ENCODE measurements at regions not wholly inside any gene's neighbourhood (a gene's known extent, or its start where the extent isn't known, plus 50 kb on each side); places are given as distances from the start of the nearest gene placed in this dataset.
"Not testable (repeated sequence)": the region's sequence is repeated elsewhere in the genome, so short reads cannot be mapped to it uniquely, and the experiment has no call there.

GRCh38 chr2:134021830-134022524, 231.9 kb upstream of the MGAT5 start:
- DNase-seq (ENCODE audit: low spot score) = no peak

GRCh38 chr2:134023854-134024253, 230.0 kb upstream of the MGAT5 start:
- no peak for DNase-seq (ENCODE audit: low spot score)

DNA sequence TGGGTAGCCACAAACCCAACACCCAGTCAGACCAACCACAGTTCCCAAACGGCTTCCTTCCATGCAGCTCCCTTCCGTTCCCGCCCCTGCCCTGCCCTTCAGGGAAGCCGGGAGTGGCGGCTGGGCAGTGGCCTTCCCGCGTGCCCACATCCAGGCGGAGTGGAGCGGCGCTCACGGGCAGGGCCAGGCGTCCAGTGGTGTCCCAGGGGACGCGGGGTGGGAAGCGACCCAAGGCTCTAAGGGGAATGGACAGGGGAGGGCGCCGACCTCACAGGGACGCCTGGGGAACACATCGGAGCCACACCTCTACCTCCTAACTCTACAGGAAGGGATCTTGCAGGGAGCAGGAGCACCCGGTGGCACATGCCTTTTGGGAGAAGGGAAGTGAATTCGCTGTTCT, 225.9 kb upstream of the MGAT5 start:
- no peak for DNase-seq (ENCODE audit: low spot score)

GRCh38 chr2:134029418-134029817, 224.5 kb upstream of the MGAT5 start:
- DNase-seq (ENCODE audit: low spot score) = no peak

GRCh38 chr2:134031539-134031938, 222.3 kb upstream of the MGAT5 start:
- no peak for DNase-seq (ENCODE audit: low spot score)

- no peak for DNase-seq (ENCODE audit: low spot score)
Measured at GRCh38 chr2:134035605-134036370, 218.1 kb upstream of the MGAT5 start.

DNA sequence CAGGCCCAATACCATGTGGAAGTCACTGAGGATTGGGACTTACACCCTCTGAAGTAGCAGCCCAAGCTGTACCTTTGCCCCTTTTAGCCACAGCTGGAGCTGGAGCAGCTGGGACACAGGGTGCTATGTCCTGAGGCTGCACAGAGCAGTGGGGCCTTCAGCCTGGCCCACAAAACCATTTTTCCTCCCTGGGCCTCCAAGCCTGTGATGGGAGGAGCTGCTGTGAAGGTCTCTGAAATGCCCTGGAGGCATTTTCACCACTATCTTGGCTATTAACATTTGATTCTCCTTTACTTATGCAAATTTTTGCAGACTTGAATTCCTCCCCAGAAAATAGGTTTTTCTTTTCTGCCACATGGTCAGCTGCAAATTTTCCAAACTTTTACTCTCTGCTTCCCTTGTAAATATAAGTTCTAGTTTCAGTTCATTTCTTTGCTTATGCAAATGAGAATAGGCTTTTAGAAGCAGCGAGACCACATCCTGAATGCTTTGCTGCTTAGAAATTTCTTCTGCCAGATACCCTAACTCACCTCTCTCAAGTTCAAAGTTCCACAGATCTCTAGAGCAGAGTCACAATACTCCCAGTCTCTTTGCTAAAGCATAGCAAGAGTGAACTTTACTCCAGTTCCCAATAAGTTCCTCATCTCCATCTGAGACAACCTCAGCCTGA, 213.8 kb upstream of the MGAT5 start:
- DNase-seq (ENCODE audit: low spot score) = no peak

DNA sequence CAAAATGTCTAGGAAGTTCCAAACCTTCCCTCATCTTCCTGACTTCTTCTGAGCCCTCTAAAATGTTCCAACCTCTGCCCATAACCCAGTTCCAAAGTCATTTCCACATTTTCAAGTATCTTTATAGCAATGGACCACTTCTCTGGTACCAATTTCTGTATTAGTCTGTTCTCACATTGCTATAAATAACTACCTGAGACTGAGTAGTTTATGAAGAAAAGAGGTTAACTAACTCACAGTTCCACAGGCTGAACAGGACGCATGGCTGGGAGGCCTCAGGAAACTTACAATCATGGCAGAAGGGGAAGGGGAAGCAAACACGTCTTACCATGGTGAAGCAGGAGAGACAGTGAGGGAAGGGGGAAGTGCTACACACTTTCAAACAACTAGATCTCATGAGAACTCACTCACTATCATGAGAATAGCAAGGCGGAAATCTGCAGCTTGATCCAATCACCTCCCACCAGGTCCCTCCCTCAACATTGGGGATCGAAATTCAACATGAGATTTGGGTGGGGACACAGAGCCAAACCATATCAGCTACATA, 213.2 kb upstream of the MGAT5 start:
- not testable (repeated sequence) for DNase-seq (ENCODE audit: low spot score)

- no peak for DNase-seq (ENCODE audit: low spot score)
Measured at GRCh38 chr2:134041877-134042276, 212.0 kb upstream of the MGAT5 start.

DNA sequence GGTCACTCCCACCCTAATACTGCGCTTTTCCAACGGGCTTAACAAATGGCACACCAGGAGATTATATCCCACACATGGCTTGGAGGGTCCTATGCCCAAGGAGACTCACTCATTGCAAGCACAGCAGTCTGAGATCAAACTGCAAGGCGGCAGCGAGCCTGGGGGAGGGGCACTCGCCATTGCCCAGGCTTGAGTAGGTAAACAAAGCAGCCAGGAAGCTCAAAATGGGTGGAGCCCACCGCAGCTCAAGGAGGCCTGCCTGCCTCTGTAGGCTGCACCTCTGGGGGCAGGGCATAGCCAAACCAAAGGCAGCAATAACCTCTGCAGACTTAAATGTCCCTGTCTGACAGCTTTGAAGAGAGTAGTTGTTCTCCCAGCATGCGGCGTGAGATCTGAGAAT, 210.8 kb upstream of the MGAT5 start:
- DNase-seq (ENCODE audit: low spot score) = not testable (repeated sequence)

DNA sequence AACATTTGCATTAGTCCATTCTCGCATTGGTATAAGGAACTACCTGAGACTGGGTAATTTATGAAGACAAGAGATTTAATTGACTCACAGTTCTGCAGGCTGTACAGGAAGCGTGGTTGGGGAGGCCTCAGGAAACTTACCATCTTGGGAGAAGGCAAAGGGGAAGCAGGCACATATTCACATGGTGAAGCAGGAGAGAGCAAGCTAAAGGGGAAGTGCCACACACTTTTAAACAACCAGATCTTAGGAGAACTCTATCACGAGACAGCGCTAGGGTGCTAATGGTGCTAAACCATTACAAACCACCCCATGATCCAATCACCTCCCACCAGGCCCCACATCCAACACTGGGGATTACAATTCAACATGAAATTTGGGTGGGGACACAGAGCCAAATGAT, 201.7 kb upstream of the MGAT5 start:
- DNase-seq (ENCODE audit: low spot score) = no peak

GRCh38 chr2:134056173-134056572, 197.7 kb upstream of the MGAT5 start:
- no peak for DNase-seq (ENCODE audit: low spot score)

- not testable (repeated sequence) for DNase-seq (ENCODE audit: low spot score)
Measured at GRCh38 chr2:134061066-134061465, 192.8 kb upstream of the MGAT5 start.

DNA sequence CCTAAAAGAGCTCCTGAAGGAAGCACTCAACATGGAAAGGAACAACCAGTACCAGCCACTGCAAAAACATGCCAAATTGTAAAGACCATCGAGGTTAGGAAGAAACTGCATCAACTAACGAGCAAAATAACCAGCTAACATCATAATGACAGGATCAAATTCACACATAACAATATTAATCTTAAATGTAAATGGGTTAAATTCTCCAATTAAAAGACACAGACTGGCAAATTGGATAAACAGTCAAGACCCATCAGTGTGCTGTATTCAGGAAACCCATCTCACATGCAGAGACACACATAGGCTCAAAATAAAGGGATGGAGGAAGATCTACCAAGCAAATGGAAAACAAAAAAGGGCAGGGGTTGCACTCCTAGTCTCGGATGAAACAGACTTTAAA, 191.6 kb upstream of the MGAT5 start:
- not testable (repeated sequence) for DNase-seq (ENCODE audit: low spot score)

GRCh38 chr2:134063916-134064315, 190.0 kb upstream of the MGAT5 start:
- not testable (repeated sequence) for DNase-seq (ENCODE audit: low spot score)

- DNase-seq (ENCODE audit: low spot score) = no peak
Measured at GRCh38 chr2:134070281-134070741, 183.6 kb upstream of the MGAT5 start.

DNA sequence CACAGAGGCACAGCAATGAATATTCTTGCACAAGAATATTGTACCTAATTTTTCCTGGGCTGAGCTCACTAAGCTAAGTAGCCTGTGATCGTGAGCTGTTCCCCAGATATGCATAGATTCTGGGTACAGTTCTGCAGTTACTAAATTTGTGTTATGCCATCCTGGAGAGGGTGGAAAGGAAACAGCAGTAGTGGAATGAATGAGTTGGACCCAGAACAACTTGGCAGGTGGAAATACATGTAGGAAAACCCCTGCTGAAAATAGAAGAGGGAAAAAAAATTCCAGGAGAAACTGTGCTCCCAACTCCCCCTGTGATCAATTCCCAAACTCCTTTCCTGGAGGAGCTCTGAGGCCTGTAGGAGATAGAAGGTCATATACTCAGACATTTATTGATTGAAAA, 181.5 kb upstream of the MGAT5 start:
- DNase-seq (ENCODE audit: low spot score) = no peak

- no peak for DNase-seq (ENCODE audit: low spot score)
Measured at GRCh38 chr2:134073023-134073422, 180.8 kb upstream of the MGAT5 start.

- DNase-seq (ENCODE audit: low spot score) = no peak
Measured at GRCh38 chr2:134074619-134075018, 179.3 kb upstream of the MGAT5 start.

- no peak for DNase-seq (ENCODE audit: low spot score)
Measured at GRCh38 chr2:134075204-134075603, 178.7 kb upstream of the MGAT5 start.

DNA sequence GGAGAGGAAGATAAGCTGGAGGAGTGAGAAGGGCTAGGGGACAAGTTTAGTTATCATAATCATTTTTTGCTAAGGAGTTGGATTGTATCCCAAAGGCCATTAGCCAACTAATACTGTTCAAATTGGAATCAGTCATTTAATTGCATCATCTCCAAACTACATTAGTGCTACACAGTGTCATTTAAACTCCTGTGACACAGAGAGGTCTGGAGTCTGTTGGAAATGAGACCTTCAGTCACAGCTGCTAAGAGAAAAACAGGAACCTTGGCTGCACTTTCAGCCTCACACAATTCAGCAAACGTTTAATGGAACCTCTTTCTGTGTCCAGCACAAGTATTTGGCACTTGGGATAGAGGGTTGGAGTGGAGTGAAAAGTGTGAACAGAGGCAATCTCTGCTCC, 175.5 kb upstream of the MGAT5 start:
- DNase-seq (ENCODE audit: low spot score) = no peak

DNA sequence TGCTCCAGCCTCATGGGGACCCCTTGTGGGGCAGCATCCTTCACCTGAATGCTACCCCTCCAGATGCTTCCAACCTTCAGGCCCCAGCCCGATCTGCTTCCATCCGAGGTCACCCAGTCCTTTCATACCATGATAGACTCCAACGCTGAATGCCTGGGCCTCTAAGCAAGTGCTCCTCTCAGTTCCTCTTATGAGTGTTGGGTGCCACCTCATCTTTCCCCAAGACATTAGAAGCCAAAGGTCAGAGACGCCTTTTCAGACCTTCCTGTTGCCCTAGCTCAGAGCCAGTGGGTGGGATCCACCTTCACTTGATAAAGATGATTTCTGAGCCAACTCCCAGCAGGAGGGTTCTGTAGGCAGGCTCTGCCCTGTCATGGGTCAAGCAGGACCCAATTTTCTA, 174.5 kb upstream of the MGAT5 start:
- no peak for DNase-seq (ENCODE audit: low spot score)
